Renal pelvis (tissue), 1 donor: ENCODE measurements at regions not wholly inside any gene's neighbourhood (a gene's known extent, or its start where the extent isn't known, plus 50 kb on each side); places are given as distances from the start of the nearest gene placed in this dataset.

Experiments
- DNase-seq: peaks from one replicate; pipeline ENCODE4 v3.0.0-alpha.2; 2013

- DNase-seq, result no peak
Observed at GRCh38 chr5:2986301-2986700, 234.8 kb upstream of the IRX2 start.

GRCh38 chr5:2985718-2986117, 234.2 kb upstream of the IRX2 start:
- DNase-seq, result no peak

DNA sequence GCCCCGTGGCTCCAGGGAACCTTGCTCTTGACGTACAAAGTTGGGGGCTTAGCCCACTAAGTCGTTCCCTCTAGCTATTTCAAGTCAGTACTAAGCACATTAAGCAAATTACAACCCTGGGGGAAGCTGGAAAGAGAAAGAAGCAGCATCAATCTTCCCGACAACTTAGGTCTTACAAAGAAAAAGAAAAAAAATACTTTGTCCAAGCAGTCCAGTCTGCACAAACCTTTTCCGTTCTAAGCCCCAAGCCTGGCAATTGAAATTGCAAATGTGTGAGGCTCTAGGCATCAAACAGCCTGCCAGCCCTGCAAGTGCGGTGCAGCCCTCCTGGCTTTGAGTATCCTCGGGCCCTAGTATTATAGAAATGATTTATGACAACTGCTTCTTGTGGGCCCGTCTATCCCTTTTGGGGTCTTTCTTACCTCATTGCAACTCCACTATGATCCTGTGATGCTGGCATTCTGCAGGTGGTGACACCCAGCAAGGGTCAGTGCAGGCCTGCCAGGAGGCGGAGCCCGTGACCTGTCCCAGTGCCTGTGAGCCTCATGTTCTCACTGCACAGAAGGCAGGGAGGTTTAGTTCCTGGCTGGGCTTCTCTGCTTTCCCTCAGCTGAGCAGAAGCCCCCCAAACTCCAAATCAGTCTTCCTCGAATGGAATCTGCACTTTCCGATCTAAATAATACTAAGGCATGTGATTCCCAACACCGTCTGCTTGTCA, 232.3 kb upstream of the IRX2 start:
- DNase-seq, result no peak

GRCh38 chr5:2981652-2982051, 230.2 kb upstream of the IRX2 start:
- DNase-seq, result no peak

DNA sequence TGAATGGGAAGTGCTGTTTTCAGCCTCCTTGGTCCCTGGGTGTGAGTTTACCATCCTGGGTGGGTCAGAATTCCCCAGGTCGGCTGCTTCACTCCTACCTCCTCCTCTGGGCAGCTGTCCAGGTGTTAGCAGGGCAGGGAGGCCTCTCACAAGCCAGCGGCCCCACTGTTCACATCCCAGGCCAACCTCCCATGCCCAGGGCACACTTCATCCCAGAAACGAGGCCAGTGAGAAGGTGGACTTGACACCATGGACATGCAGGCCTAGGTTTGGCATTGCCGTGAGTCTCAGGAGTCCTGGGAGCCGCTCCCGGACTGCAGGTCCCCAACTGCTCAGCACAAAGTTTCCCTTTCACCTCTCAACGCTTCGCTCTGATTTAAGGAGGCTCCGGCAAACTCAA, 229.6 kb upstream of the IRX2 start:
- no peak for DNase-seq

- no peak for DNase-seq
Observed at GRCh38 chr5:2960294-2960693, 208.8 kb upstream of the IRX2 start.

DNA sequence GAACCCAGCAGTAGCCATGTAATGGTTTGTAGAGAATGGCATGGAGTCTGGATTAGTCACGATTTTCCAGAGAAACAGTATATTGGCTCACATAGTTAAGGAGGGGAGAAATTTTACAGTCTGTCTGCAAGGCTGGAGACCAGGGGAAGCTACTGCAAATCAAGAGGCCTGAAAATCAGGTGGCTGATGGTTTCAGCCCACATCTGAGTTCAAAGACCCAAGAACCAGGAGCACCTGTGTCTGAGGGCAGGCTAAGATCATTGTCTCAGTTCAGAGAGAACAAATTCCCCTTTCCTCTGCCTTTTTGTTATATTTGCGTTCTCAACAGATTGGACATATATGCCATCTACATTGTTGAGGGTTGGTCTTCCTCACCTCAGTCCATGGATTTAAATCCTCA, 207.5 kb upstream of the IRX2 start:
- no peak for DNase-seq

DNA sequence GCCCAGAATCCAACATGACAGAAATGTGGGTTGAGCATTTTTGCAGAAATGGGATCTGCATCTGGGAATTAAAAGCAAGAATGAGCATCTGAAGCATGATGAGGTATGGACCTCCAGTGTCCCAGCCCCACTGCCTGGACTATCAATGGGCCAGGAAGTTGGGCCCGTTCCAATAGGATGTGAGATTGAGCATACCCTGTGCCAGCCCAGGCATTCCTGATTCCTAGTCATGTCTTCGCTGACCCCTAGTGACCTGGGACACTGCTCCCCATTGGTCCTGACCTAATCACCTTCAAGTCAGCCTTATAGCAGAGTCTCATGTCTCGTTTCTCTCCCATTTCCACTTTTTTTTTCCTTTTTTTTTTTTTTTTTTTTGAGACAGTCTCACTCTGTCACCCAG, 197.4 kb upstream of the IRX2 start:
- no peak for DNase-seq

DNA sequence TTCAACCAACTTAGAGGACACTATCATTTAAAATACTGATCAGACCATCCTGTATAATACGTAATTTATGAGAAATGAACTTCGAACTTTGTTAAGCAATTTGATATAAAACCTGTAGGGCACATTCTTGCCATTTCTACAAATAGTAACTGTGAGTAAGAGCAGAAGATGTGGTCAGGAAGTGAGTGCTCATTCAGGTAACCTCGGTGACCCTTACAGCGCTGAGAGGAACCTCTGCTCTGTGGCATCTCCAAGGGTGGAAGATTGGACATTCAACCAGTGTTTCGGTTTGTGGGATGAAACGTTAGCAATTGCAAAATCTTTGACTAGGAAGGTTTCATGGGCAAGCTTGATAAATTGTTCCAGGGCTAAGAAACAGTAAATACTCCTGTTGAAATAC, 194.8 kb upstream of the IRX2 start:
- no peak for DNase-seq

- DNase-seq, result no peak
Observed at GRCh38 chr5:2936413-2936812, 184.9 kb upstream of the IRX2 start.

- DNase-seq, result no peak
Observed at GRCh38 chr5:2929779-2930178, 178.3 kb upstream of the IRX2 start.

DNA sequence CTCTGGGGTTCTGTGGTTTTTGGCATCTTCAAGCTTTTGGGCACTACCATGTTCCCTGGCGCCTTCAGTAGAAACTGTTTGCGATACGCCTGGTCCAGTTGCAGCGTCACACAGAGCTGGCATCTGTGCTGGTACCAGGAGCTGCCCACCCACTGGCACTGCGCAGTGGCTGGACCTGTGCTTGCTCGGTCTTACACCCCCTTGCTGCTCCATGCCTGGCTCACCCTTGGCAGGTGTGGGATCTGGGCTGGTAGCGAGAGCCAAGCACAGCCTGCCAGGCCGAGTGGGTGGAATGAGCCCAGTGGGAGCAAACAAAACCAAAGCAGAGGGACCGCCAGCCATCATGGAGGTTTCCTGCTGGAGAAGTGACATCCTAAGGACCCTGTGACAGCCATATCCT, 170.2 kb upstream of the IRX2 start:
- no peak for DNase-seq

GRCh38 chr5:2921176-2921575, 169.7 kb upstream of the IRX2 start:
- DNase-seq, result no peak

GRCh38 chr5:2920312-2920711, 168.8 kb upstream of the IRX2 start:
- no peak for DNase-seq

GRCh38 chr5:2919310-2920018, 168.0 kb upstream of the IRX2 start:
- DNase-seq, result no peak

DNA sequence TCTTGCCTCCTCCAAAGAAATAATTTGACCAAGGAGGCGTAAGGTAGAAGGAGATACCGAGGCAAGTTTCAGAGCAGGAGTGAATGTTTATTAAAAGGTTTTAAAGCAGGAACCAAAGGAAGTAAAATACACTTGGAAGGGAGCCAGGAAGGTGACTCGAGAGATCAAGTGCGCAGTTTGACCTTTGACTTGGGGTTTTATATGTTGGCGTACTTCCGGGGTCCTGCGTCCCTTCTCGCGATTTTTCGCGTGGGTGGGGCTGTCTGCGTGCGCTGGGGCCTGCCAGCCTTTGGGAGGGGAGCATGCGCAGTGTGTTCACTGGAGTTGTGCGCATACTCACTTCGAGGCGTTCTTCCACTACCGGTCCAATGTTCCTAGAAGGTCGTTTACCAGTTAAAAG, 166.0 kb upstream of the IRX2 start:
- no peak for DNase-seq

DNA sequence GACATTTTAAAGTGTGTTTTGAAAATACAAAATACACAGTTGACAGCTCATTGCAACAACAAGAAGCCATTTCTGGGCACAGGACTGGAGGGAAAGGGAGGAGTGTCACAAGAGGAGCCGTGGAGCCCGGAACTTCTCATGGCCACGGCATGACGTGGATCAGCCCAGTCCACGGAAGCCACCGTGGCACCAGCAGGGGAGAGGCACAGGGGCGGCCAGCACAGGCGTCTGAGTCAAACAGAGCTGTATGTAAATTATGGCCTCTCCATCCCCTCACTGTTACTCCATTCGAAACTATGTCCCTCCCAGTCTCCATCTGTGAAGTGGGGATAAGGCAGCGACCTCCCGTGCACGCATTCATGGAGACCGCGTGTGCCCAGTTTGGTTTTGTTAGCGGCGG, 165.6 kb upstream of the IRX2 start:
- DNase-seq, result no peak

GRCh38 chr5:2916076-2916682, 164.7 kb upstream of the IRX2 start:
- DNase-seq, result no peak

DNA sequence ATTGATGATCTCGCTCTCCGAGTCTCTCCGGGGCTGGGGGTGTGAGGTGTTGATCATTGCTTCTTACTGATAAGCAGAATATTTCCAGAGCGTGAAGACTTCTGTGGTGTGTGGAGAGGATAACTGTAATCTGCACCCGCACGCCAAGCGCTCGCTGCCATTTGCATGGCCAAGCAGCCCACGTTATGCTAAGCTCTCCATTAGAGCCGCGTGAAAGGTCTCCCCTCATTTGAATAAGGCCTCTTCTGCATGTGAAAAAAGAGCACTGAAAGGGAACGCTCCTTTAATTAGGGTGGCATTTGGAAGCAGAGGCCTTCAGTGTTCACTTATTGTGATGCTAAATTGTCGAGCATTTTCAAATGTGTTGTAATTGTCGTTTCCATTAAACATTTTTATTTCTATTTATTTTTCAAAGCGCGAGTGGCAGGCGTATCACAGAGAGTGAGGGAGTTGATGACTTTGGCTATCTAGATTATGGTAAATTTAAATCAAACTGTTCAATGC, 163.6 kb upstream of the IRX2 start:
- DNase-seq, result no peak

- DNase-seq, result no peak
Observed at GRCh38 chr5:2914022-2914661, 162.7 kb upstream of the IRX2 start.

- no peak for DNase-seq
Observed at GRCh38 chr5:2913281-2913680, 161.8 kb upstream of the IRX2 start.

DNA sequence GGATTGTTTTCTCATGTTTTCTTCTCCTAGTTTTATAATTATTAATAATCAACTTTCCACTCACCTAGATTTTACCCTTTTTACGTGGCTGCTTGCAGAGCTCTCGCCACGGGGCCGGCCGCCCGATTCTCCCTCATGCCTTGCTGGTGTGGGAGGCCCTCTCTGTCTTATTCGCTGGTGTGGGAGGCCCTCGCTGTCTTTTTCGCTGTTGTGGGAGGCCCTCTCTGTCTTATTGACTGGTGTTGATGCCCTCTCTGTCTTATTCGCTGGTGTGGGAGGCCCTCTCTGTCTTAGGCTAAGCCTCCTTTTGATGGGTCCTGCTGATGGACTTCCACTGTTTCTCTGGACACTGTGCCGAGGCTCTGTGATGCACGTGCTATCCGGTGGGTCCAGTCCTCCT, 161.3 kb upstream of the IRX2 start:
- no peak for DNase-seq
